Brain microvascular endothelial cell (primary cell): ENCODE measurements at regions not wholly inside any gene's neighbourhood (a gene's known extent, or its start where the extent isn't known, plus 50 kb on each side); places are given as distances from the start of the nearest gene placed in this dataset.

ENCODE experiments used
- DNase-seq: peaks from one replicate; pipeline ENCODE4 v3.0.0-alpha.2; 2020
- H3K27ac ChIP-seq: fragments of 250-450 bp; sonication (Bioruptor Pico); 2 replicates; pipeline ENCODE4 v1.5.1; 2020; ENCODE audit warnings: mild to moderate bottlenecking, moderate library complexity
- H3K27me3 ChIP-seq: fragments of 250-450 bp; sonication (Bioruptor Pico); replicated peaks from 2 replicates; pipeline ENCODE4 v1.5.1; 2020; ENCODE audit warnings: mild to moderate bottlenecking
- H3K36me3 ChIP-seq: fragments of 250-450 bp; sonication (Bioruptor Pico); replicated peaks from 2 replicates; pipeline ENCODE4 v1.5.1; 2020; ENCODE audit warnings: mild to moderate bottlenecking
- H3K4me3 ChIP-seq: 2 replicates; pipeline ENCODE4 v1.5.1; 2011; ENCODE audit warnings: low read depth, mild to moderate bottlenecking, control low read depth, low read length, moderate library complexity
- CTCF ChIP-seq: IDR thresholded peaks from 2 replicates; pipeline ENCODE4 v1.5.1; 2011; ENCODE audit warnings: low read depth, mild to moderate bottlenecking, moderate library complexity, low read length, control low read depth, inconsistent platforms; ENCODE audit errors: missing control alignments
- in situ Hi-C: cut with HindIII; loops from 2 replicates; pipeline ENCODE4 v1.10.0; 2017; ENCODE audit warnings: low sequenced_read_pairs, low pct_ligation_motif_present

GRCh38 chrX:39406799-39407198 lies 605.5 kb downstream of the MID1IP1 start:
- TF ChIP-seq CTCF = no peak
- in situ Hi-C loops = no loop called here
- H3K4me3 ChIP-seq = no peak overlapping the region
- no peaks in the 10 kb centered on the region for H3K36me3 ChIP-seq
- no peaks in the 10 kb centered on the region for H3K27me3 ChIP-seq
- no peak overlapping the region for H3K27ac ChIP-seq
- no peak for DNase-seq

- no peaks in the 10 kb centered on the region for H3K36me3 ChIP-seq
- no peaks in the 10 kb centered on the region for H3K27me3 ChIP-seq
- in situ Hi-C loops = no loop called here
- H3K27ac ChIP-seq = no peak overlapping the region
- no peak for TF ChIP-seq CTCF
- no peak for DNase-seq
- H3K4me3 ChIP-seq = no peak overlapping the region
Observed at GRCh38 chrX:39409246-39409917, 608.1 kb downstream of the MID1IP1 start.

- no peak for TF ChIP-seq CTCF
- H3K4me3 ChIP-seq = no peak overlapping the region
- no peak overlapping the region for H3K27ac ChIP-seq
- no peak for DNase-seq
- in situ Hi-C loops = no loop called here
- no peaks in the 10 kb centered on the region for H3K36me3 ChIP-seq
- no peaks in the 10 kb centered on the region for H3K27me3 ChIP-seq
Observed at GRCh38 chrX:39414290-39414854, 613.1 kb downstream of the MID1IP1 start.

GRCh38 chrX:39416547-39417260 lies 615.4 kb downstream of the MID1IP1 start:
- no peak for TF ChIP-seq CTCF
- no peaks in the 10 kb centered on the region for H3K36me3 ChIP-seq
- no peak for DNase-seq
- in situ Hi-C loops = no loop called here
- no peak overlapping the region for H3K4me3 ChIP-seq
- H3K27me3 ChIP-seq = no peaks in the 10 kb centered on the region
- no peak overlapping the region for H3K27ac ChIP-seq

GRCh38 chrX:39418254-39418704 lies 617.0 kb downstream of the MID1IP1 start:
- in situ Hi-C loops = no loop called here
- H3K27ac ChIP-seq = no peak overlapping the region
- TF ChIP-seq CTCF = no peak
- H3K27me3 ChIP-seq = no peaks in the 10 kb centered on the region
- DNase-seq = no peak
- H3K36me3 ChIP-seq = no peaks in the 10 kb centered on the region
- no peak overlapping the region for H3K4me3 ChIP-seq
